Activated CD4-positive, alpha-beta T cell treated with anti-CD3 and anti-CD28 coated beads, Interleukin-2, Interleukin-4, amounts not matched to agents 100 ng/mL and 50 ng/mL, durations not matched to agents 16 hours and 8 hours (primary cell): ENCODE measurements at regions not wholly inside any gene's neighbourhood (a gene's known extent, or its start where the extent isn't known, plus 50 kb on each side); places are given as distances from the start of the nearest gene placed in this dataset.

ENCODE experiments used
- DNase-seq: peaks from one replicate; pipeline ENCODE4 v3.0.0-alpha.2; 2020; ENCODE audit warnings: low spot score

DNA sequence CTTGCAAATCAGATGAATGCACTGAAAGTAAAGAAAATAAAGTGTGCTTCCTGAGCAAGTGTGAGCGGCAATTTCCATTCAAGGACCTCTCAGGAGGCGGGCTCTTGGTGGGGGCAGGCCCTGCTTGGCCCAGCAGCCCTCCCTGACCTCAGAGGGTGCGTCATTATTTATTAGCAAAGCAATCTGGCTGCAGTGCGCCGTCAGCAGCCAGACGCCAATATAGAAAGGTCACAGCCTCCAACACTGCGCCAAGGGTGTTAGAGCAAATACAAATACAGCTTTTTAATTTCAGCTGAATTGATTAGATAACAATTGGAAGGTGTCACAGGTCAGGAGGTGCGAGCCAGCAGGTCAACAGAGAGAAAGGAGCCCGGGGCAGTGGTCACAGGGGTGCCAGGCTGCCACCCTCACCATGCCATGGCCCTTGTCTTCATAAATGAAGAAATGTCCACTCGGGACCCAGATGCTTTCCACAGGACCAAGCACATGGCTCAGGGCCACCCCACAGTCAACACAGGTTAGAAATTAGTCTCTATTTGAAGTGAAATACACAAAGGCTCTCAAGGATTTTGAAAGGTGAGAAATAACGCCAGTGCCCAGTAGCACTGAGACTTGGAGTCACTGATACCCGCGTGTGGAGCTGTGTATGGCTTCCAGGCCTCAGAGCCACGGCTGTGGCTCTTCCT lies 309.8 kb downstream of the IRX2 start:
- DNase-seq = no peak

DNA sequence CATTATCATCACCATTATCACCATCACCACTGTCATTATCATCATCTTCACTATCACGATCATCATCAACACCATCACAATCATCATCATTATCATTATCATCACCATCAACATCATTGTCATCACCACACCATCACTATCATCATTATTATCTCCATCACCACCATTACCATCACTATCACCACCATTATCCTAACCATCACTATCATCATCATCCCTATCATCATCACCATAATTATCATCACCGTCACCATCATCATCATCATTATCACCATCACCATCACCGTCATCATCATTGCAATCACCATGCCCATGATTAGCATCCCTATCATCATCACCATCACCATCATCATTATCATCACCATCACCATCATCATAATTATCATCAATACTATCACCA lies 311.9 kb downstream of the IRX2 start:
- DNase-seq = no peak

DNA sequence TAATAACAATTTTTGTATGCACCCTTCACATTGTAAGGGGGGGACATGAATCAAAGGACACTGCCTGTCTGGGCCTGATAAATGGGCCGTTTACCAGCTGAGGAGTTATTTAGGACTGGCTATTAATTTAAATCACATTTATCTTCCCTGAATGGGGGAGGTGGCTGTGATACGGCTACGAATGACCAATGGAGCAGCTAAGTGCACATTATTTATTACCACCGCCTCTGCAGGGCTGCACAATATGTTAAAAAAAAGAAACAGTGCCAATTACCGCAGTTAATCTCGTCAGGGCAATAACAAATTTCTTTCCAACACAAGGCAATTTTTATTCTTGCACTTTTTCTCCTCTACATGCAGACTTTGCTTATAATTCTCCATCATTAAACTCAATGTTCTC lies 318.4 kb downstream of the IRX2 start:
- no peak for DNase-seq

DNA sequence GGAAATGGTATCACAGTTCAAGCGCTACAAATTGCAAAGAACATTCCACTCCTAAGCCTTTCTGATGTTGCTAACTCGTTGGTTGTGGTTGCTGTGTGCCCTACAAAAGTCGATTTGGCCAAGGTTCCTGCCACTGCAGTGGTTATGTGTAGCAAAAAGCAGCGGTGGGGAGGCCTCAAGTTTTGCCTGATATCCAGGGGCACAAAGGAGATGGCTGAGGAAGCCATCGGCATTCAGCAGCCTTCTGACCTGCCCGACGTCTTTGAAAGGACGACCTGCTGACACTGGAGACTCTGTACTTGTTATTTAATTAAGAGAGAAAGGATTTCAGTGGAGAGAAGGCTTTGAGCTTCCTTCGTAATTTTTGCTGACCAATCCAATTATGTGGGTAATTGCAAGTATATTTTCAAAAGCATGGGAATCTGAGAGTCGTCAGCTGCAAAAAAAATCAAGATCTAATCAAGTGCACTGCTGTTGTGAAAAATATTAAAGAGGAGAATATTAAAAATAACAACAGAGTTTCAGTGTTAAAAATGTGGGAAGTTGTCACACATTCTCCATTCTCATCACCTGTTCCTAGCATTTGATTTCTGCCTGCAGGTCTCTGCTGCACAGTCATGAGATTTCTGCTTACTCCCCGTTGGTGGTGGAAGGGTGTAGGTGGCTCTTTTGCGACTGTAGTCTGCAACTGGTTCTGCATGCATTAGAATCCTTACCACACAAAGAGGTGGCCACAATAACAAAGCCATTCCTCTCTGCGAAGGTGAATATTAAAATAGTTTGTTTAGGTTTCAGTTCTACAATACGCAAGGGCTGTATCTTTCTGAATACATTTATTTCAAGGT lies 319.2 kb downstream of the IRX2 start:
- DNase-seq = no peak

DNA sequence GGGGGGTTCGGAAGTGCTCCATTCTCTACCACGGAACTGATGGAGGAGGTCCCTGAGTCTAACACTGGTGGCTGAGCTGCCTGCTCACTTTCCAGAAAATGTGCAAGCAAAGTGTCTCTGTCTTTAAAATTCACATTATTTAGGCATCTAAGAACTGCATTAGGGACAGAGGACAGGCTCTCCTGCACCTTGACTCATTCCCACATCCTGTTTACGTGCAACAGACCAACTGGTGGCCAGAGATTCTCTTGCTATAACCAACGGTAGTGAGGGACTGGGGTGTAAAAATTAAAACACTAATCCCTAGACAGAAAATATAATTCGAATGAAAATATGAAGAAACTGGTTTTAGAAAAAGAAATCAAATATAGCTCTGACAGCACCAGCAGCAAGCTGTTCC lies 320.9 kb downstream of the IRX2 start:
- no peak for DNase-seq

DNA sequence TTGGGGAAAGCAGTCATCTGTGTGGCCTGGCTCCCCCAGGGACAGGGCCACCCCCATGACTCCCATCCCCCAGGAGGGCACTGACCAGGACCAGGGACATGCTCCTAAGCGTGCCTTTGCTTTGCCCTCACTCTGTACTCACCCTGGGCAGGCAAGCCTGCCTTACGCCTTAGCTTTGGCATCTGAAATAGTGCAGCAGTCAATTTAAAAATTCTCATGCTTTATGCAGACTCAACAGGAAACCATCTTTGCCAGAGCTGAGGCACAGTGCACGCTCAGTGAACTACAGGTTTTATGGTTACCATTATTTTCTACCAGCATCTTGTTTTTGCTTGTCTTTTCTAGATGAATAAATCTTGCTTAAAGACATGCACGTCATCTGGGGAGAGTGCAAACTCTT lies 323.5 kb downstream of the IRX2 start:
- no peak for DNase-seq

DNA sequence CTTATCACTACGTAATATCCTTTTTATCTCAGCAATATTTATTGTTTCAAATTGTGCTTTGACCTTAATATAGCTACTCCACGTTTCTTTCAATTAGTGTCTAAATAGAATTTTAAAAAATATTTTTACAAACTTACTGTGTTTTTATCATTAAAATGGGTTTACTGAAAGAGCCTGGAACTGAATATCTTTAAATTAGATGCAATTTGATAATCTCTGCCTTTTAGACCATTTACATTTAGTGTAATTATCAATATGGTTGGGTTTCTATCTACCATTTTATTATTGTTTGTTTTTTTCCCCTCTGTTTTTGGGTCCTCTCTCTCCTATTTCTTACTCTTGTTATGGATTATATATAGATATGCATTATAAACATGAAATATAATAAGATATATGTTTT lies 327.8 kb downstream of the IRX2 start:
- no peak for DNase-seq

DNA sequence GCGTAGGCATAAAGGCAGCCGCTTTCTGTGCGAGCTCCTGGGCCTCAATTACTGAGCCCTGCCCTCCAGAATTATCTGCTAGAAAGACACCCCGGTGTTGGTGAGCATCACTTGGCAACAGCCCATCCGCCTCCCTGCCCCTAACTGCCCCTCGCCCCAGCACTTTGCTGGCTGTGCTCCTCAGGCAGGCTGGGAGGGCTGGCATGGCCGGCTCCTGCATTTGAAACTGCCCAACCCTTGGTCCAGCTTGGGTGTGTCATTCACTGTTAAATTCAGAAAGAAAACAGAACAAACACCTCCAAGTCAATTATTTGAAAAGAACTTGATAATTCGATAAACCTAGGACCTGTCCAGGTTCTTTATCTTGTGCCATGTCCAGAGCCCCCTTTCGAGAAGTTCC lies 334.2 kb downstream of the IRX2 start:
- DNase-seq = no peak

DNA sequence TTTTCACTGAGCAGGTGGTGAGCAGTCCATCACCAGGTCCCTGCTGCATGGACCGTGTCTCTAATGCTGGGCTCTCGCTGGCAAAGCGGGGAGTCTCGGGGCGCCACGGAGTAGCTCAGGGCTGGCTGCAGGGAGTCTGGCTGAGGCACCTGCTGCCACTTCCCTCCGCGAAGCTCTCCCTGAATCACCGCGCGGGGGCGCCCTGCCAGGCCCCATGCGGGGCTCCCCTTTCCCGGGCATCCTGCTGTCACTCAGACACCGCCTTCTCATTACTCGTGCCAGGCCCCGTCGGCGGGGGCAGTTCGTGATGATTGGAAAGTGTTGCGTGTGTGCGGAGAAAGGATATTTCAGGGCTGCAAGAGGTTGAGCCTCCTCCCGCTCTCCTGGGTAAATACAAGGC lies 335.8 kb downstream of the IRX2 start:
- DNase-seq = no peak

DNA sequence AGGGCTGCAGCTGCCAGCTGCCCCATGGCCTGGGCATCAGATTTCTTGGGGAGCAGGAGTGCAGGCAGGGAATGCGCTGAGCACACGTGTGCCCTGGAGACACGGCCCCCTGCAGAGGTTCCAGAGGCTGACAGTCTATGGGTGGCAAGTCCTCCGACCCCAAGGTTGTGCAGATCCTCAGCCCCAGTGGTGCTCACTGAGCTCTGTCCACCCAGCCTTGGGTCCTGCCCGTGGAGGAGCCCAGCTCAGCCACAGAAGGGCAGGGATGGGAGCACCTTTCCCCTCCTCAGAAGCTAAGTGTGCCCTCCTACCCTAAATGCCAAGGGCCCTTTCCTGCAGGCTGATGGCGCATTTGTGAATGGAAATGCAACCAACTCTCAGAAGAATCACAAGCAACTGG lies 341.0 kb downstream of the IRX2 start:
- no peak for DNase-seq

DNA sequence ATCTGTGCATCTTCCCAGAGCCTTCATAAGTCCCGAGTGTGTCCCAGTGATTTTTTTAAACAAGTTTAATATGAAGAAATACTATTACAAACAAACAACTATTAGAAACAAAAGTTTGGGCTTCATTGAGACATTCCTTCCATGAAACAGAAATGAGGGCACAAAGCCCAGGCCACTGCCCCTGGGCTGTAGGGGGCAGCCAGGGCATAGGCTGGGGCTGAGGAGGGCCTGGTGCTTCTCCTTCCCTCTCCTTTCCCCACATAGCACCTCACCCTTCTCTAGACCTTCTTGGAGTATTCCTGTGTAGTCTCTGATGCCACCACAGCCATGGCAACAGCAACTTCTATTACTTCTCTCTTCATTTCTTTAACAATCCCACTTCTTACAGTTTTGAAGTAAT lies 348.2 kb downstream of the IRX2 start:
- no peak for DNase-seq

DNA sequence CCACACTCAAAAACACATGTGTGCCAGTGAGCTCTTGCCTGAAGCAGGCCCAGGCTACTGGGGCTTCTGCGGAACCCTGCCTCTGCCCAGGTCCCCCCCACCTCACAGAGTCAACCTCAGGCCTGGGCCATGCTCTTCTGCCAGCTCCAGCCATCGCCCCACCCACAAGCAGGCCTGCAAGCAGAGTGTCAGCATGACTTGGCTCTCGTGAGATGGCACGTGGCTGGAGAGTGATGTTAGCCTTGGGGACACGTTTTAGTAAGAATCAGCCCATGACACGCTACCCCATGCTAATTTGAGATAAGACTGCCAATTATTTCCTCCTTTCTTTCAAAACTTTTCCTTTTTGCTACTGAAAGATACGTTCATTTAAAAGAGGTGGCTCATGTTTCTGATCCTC lies 351.7 kb downstream of the IRX2 start:
- no peak for DNase-seq

DNA sequence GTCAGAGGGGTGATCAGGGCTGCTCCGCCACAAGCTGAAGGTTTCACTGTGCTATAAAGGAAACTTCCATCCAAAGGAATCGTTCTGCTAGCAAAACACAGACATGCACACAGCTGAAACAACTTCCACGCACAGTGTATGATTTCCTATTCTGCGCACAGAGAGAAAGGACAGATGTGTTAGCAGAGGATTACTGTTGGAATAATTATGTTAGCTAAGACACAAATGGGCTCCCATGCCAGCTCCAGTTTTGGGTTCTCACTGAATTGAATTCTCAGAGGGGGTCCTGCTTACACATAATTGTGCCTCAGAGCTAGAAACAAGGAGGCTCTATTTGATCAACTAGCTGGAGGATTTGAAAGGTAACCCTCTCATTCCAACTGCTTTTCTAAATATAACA lies 352.4 kb downstream of the IRX2 start:
- no peak for DNase-seq

DNA sequence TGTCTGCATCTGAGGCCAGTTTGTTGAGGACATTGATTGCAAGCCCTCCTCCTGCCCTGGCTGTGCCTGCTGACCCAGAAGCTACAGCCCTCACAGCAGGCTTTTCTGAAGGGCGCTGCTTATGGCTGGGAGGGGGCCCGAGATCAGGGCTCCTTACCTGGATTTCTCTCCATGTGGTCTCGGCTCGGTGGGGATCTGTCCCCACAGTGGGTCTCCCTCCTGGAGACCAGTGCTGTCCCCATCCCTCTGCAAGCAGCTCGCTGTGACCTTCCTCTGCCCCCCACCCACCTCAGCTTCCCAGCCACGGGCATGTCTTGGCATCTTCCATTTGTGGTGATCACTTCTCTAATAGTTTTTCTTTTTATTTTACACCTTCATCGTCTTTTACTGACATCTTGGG lies 357.9 kb downstream of the IRX2 start:
- no peak for DNase-seq

DNA sequence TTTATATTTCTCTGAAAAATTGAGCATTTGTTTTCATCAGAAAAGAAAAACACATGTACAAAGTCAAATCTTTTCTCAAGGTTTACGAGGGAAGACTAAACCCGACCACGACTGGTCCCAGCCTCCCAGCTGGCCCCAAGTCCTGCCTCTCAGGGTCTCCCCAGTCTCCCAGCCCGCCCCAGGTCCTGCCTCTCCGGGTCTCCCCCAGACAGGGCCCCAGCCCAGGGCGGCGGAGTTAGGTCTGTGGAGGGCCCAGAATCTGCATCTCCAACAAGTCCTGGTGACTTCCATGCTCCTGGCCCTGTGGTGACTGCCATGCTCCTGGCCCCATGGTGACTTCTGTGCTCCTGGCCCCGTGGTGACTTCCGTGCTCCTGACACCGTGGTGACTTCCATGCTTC lies 359.9 kb downstream of the IRX2 start:
- no peak for DNase-seq

DNA sequence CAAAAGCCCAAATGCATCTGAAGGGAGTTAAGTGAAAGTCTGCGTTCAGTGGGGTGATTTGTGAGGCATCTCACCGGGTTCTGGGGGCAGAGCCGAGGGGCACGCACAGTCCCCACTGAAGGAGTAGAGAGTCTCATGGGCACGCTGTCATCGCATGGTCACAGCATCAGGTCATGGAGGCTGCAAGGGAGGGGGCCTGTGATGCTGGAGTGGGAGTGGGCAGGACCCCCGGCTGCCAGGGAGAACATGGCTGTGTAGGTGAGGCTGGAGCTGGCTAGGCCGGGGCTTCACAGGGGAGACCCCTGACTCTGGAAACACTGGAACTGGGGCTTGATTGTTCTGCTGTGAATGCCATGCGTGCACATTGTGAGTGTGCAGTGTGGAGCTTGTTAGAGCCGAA lies 360.5 kb downstream of the IRX2 start:
- DNase-seq = no peak

DNA sequence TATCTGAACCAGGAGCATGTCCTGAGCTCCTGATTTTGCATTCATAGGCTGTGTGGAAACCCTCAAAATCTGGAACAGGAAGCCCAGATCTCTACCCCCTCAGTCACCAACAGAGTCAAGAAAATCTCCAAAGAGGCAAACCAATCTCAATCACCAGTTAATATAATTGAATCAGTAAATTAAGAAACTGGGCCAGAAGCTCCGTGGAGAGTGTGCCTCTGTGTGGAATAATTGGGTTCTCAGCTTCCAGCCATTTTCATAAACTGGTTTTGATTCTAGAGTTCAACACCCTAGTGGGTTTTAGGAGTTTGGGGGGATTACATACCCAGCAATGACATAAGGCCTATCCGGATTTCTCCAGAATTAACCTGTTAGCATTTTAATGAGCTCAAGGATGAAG lies 362.9 kb downstream of the IRX2 start:
- no peak for DNase-seq

DNA sequence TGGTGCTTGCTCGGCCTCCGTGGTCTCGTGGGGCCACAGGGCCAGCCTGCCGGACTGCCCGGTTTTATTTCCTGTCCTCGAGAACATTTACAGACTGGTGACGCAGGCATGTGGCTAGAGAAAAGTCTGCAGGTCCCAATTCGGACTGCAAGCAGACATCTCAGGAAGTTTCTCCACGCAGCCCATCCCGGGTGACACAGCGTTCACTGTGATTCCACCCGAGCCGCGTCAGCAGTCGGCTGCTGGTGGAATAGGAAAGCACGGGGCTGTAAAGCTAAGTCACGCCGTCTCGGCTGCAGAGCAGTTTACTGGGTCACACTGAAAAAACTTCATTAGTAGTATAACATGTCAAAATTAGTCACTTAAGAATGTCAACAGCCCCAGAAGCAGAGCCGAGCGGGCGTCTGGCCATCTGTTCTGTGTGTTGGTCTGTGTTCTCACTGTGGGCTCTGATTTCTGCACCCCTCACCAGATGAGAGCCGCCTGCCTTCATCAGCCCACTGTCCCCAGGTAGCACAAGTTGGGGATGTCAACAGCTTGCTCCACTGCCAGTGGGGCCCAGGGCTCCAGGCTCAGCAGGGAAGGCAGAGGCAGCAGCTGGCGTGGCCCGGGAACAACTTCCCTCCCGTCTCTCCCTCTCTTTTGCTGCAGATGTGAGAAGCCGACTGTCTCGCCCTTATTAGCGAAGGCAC lies 363.7 kb downstream of the IRX2 start:
- DNase-seq = no peak

DNA sequence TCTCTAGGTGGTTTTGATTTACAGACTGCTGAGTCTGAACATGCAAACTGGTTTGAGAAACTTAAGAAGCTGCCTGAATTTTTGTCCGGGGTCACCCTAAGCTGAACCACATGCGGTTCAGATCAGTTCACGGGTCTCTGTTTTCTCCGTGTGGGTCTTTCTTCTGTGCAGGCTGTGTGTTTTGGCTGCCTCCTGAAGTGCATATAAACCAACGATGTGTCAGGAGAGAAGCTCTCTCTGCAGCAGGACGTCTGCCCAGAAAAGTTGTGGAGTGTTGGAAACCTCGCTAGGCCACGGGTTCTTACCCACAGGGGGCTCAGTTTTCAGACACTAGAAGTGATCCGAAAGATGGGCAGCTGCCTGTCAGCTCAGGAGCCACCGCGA lies 364.2 kb downstream of the IRX2 start:
- DNase-seq = no peak

DNA sequence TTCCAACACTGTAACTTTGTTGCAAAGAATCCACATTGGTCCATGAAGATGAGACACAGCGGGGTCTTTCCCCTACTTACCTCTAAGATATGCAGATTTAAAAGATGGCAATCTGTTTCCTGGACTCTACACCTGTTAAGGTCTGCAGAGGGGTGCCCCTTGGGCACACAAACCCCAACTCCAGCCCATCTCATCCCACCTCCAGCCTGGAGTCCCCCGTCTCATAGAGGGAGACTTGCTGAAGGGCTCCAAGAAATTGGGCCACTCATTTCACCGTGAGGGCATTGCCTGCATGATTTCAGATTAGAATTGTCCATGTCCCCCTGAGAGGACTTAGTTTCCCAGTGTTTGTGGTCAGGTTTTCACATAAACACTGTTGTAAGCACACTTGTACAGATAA lies 365.7 kb downstream of the IRX2 start:
- DNase-seq = no peak

DNA sequence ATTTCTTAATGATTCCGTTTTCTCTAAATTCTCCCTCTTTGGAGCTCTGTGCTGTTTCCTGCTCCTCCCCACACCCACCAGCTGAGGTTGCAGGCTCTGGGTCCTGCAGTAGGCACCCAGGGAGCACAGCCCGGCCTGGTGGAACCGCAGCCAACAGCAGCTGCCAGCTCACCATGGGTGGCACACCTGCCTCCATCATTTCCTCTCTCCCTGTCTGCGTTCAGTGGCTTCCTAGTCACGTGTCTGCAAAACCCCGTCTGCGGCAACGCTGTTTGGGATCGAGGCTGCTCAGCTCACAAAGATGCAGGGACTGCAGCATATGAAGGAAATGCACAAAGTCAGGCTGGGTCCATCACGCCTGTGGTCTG lies 367.8 kb downstream of the IRX2 start:
- no peak for DNase-seq

DNA sequence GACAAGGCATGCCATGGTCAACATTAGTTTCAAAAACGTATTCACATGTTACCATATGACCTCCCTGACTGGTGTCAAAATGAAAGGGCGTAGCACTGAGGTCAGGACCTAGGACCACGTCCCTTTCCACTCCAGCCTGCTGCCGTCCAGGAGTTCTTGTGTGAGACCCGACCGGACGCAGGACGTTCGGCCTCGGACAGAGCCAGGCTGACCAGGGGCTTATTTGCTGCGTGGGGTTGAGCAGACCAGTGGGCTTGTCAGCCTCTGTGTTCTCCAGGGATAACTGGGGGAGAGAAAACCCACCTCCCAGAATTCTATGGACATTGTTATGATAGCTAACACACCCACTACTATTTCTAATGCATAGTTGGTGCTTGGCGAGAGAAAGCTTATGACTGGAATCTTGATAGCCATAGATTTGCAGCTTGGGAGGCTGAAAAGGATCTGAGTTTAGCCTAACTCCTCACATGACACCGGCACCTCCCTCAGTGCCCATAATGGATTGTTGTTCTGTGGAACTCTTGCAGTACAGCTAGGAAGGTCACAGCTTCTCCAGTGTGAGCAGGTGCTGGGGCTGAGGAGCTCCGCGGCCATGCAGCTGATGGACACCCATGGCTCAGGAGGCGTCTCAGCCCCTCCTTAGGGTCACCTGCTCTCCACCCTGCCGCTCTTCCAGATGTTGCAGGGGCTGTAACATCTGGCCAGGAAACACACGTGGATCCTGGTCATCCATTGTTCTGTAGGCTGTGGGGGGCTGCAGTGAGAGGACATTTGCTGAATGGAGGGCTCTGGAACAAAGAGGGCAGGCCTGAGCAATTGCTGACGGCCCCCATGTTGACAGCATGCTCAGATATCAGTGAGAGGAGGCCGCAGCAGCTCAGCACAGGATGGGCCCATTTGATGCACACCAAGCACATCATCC lies 368.4 kb downstream of the IRX2 start:
- no peak for DNase-seq
